Thoracic aorta (tissue), 2 donors: ENCODE measurements at regions not wholly inside any gene's neighbourhood (a gene's known extent, or its start where the extent isn't known, plus 50 kb on each side); places are given as distances from the start of the nearest gene placed in this dataset.

Experiments
- ATAC-seq: fragments of 150-250 bp; one replicate; pipeline ENCODE4 v1.8.0; 2017; ENCODE audit warnings: low read depth; ENCODE audit not compliant: insufficient number of reproducible peaks, low FRiP score
- DNase-seq: peaks from one replicate; pipeline ENCODE4 v3.0.0-alpha.2; 2020; ENCODE audit warnings: low spot score
- H3K27ac ChIP-seq, 2 donors: fragments of 200-600 bp; sonication (generic); 1 replicate in 1 of 2; 2 replicates in 1 of 2; pipeline ENCODE4 v1.5.1; 2016; ENCODE audit warnings: mild to moderate bottlenecking in 2 of 2, moderate library complexity in 2 of 2
- H3K27me3 ChIP-seq: fragments of 200-600 bp; sonication (generic); replicated peaks from 2 replicates; pipeline ENCODE4 v1.6.0; 2016; ENCODE audit warnings: mild to moderate bottlenecking; ENCODE audit not compliant: insufficient read depth
- H3K36me3 ChIP-seq: fragments of 200-600 bp; sonication (generic); one replicate; pipeline ENCODE4 v1.5.1; 2016
- H3K4me1 ChIP-seq, 2 donors: fragments of 200-600 bp; sonication (generic); 1 replicate in 1 of 2; 2 replicates in 1 of 2; pipeline versions ENCODE4 v1.5.1 to v1.6.0; 2016; ENCODE audit warnings: low read depth in 2 of 2, mild to moderate bottlenecking in 1 of 2; ENCODE audit not compliant: control insufficient read depth in 1 of 2
- H3K4me3 ChIP-seq: fragments of 200-600 bp; sonication (generic); 2 replicates; pipeline ENCODE4 v1.5.1; 2016; ENCODE audit warnings: mild to moderate bottlenecking
- H3K9me3 ChIP-seq: fragments of 200-600 bp; sonication (generic); 2 replicates; pipeline ENCODE4 v1.5.1; 2016
- CTCF ChIP-seq: fragments of 200-600 bp; sonication (generic); IDR thresholded peaks from one replicate; pipeline ENCODE4 v1.5.1; 2019; ENCODE audit warnings: antibody characterized with exemption

- peaks cover 10 to 15% of the 10 kb centered on the region in 2 donors for H3K4me1 ChIP-seq
- peak overlapping the region in 1 of 2 donors; percentile 37 for H3K27ac ChIP-seq
- ATAC-seq (peak; percentile 65), DNase-seq (no peak)
- no peak for TF ChIP-seq CTCF
- H3K9me3 ChIP-seq, result no peaks in the 10 kb centered on the region
- no peaks in the 10 kb centered on the region for H3K27me3 ChIP-seq
- H3K4me3 ChIP-seq, result peak overlapping the region; percentile 45
- H3K36me3 ChIP-seq, result no peaks in the 10 kb centered on the region
Measured at GRCh38 chr12:68521321-68521839, 89.3 kb upstream of the RAP1B start.

GRCh38 chr12:68521848-68522502, 88.7 kb upstream of the RAP1B start:
- peaks cover 10 to 15% of the 10 kb centered on the region in 2 donors for H3K4me1 ChIP-seq
- no peaks in the 10 kb centered on the region for H3K27me3 ChIP-seq
- DNase-seq (no peak), ATAC-seq (no peak)
- H3K27ac ChIP-seq, result peak overlapping the region in 1 of 2 donors; percentile 37
- no peak overlapping the region for H3K4me3 ChIP-seq
- no peaks in the 10 kb centered on the region for H3K9me3 ChIP-seq
- TF ChIP-seq CTCF, result no peak
- H3K36me3 ChIP-seq, result no peaks in the 10 kb centered on the region

- TF ChIP-seq CTCF, result no peak
- no peak overlapping the region for H3K27ac ChIP-seq
- H3K27me3 ChIP-seq, result no peaks in the 10 kb centered on the region
- DNase-seq (no peak), ATAC-seq (no peak)
- H3K9me3 ChIP-seq, result no peaks in the 10 kb centered on the region
- H3K36me3 ChIP-seq, result no peaks in the 10 kb centered on the region
- H3K4me3 ChIP-seq, result peak overlapping the region; percentile 32
- peaks cover 26 to 45% of the 10 kb centered on the region in 2 donors for H3K4me1 ChIP-seq
Measured at GRCh38 chr12:68529466-68529865, 81.2 kb upstream of the RAP1B start.

GRCh38 chr12:68529869-68530268, 80.8 kb upstream of the RAP1B start:
- Histone ChIP-seq H3K4me1 (peaks cover 26 to 45% of the 10 kb centered on the region in 2 donors), H3K27ac (no peak overlapping the region), H3K4me3 (no peak overlapping the region), H3K9me3 (no peaks in the 10 kb centered on the region), H3K27me3 (no peaks in the 10 kb centered on the region), H3K36me3 (no peaks in the 10 kb centered on the region)
- ATAC-seq (no peak), DNase-seq (no peak)
- TF ChIP-seq CTCF, result no peak

GRCh38 chr12:68530299-68530698, 80.4 kb upstream of the RAP1B start:
- Histone ChIP-seq H3K27me3 (no peaks in the 10 kb centered on the region), H3K4me3 (no peak overlapping the region), H3K9me3 (no peaks in the 10 kb centered on the region), H3K27ac (peak overlapping the region; percentile 10 to 63), H3K36me3 (no peaks in the 10 kb centered on the region), H3K4me1 (peaks cover 26 to 45% of the 10 kb centered on the region in 2 donors)
- no peak for TF ChIP-seq CTCF
- DNase-seq, result no peak
- ATAC-seq, result no peak
